ENCODE measurements at regions not wholly inside any gene's neighbourhood (a gene's known extent, or its start where the extent isn't known, plus 50 kb on each side); places are given as distances from the start of the nearest gene placed in this dataset.

GRCh38 chr2:107595749-107596148, 230.9 kb upstream of the RGPD4 start:
- H3K9me2 ChIP-seq (replicated peaks; ENCODE audit: control insufficient read depth, low read length) = no peaks in the 10 kb centered on the region
- TF ChIP-seq CTCF (IDR thresholded peaks at IDR 0.05; ENCODE audit: low read depth, low read length, poor library complexity, severe bottlenecking) (no peak), EZH2phosphoT487 (IDR thresholded peaks at IDR 0.05; ENCODE audit: borderline replicate concordance, low read length) (no peak)
- no peaks in the 10 kb centered on the region for H3K36me3 ChIP-seq (ENCODE audit: control insufficient read depth, low read length)
- H4K20me1 ChIP-seq (ENCODE audit: control insufficient read depth, insufficient read depth, low read depth, low read length) = no peaks in the 10 kb centered on the region
- H3K4me3 ChIP-seq (ENCODE audit: low read length) = no peak overlapping the region
- H3K27me3 ChIP-seq (ENCODE audit: control insufficient read depth, low read length) = no peaks in the 10 kb centered on the region
- H3F3A ChIP-seq (ENCODE audit: control insufficient read depth, insufficient read depth) = no peaks in the 10 kb centered on the region
- H3K27ac ChIP-seq (ENCODE audit: low read depth, low read length) = no peak overlapping the region
- H3K9me3 ChIP-seq (ENCODE audit: control insufficient read depth, insufficient read depth, low read length) = no peaks in the 10 kb centered on the region
- no peaks in the 10 kb centered on the region for H3K79me2 ChIP-seq (ENCODE audit: control insufficient read depth, low read length)
- H3K4me2 ChIP-seq (ENCODE audit: low read length) = no peak overlapping the region
- H3K4me1 ChIP-seq (ENCODE audit: control insufficient read depth, low read length) = no peaks in the 10 kb centered on the region

GRCh38 chr2:107597507-107597906, 229.2 kb upstream of the RGPD4 start:
- Histone ChIP-seq H4K20me1 (ENCODE audit: control insufficient read depth, insufficient read depth, low read depth, low read length) (no peaks in the 10 kb centered on the region), H3K9me3 (ENCODE audit: control insufficient read depth, insufficient read depth, low read length) (no peaks in the 10 kb centered on the region), H3K27me3 (ENCODE audit: control insufficient read depth, low read length) (no peaks in the 10 kb centered on the region), H3K9me2 (replicated peaks; ENCODE audit: control insufficient read depth, low read length) (no peaks in the 10 kb centered on the region), H3K4me1 (ENCODE audit: control insufficient read depth, low read length) (no peaks in the 10 kb centered on the region), H3K4me2 (ENCODE audit: low read length) (no peak overlapping the region), H3K36me3 (ENCODE audit: control insufficient read depth, low read length) (no peaks in the 10 kb centered on the region), H3K27ac (ENCODE audit: low read depth, low read length) (no peak overlapping the region), H3F3A (ENCODE audit: control insufficient read depth, insufficient read depth) (no peaks in the 10 kb centered on the region), H3K4me3 (ENCODE audit: low read length) (no peak overlapping the region), H3K79me2 (ENCODE audit: control insufficient read depth, low read length) (no peaks in the 10 kb centered on the region)
- TF ChIP-seq CTCF (IDR thresholded peaks at IDR 0.05; ENCODE audit: low read depth, low read length, poor library complexity, severe bottlenecking) (no peak), EZH2phosphoT487 (IDR thresholded peaks at IDR 0.05; ENCODE audit: borderline replicate concordance, low read length) (no peak)

- H3K4me1 ChIP-seq (ENCODE audit: control insufficient read depth, low read length) = no peaks in the 10 kb centered on the region
Observed at GRCh38 chr2:107602801-107603200, 223.9 kb upstream of the RGPD4 start.

More at GRCh38 chr2:107602801-107603200, 223.9 kb upstream of the RGPD4 start:
- Histone ChIP-seq H3K27me3 (ENCODE audit: control insufficient read depth, low read length) (no peaks in the 10 kb centered on the region), H3K9me2 (replicated peaks; ENCODE audit: control insufficient read depth, low read length) (no peaks in the 10 kb centered on the region), H3F3A (ENCODE audit: control insufficient read depth, insufficient read depth) (no peaks in the 10 kb centered on the region), H3K4me2 (ENCODE audit: low read length) (no peak overlapping the region), H3K4me3 (ENCODE audit: low read length) (no peak overlapping the region), H3K9me3 (ENCODE audit: control insufficient read depth, insufficient read depth, low read length) (no peaks in the 10 kb centered on the region), H3K27ac (ENCODE audit: low read depth, low read length) (no peak overlapping the region), H3K79me2 (ENCODE audit: control insufficient read depth, low read length) (no peaks in the 10 kb centered on the region), H4K20me1 (ENCODE audit: control insufficient read depth, insufficient read depth, low read depth, low read length) (no peaks in the 10 kb centered on the region), H3K36me3 (ENCODE audit: control insufficient read depth, low read length) (no peaks in the 10 kb centered on the region)
- TF ChIP-seq EZH2phosphoT487 (IDR thresholded peaks at IDR 0.05; ENCODE audit: borderline replicate concordance, low read length) (no peak), CTCF (IDR thresholded peaks at IDR 0.05; ENCODE audit: low read depth, low read length, poor library complexity, severe bottlenecking) (no peak)
